H1 (cell line): ENCODE measurements at regions not wholly inside any gene's neighbourhood (a gene's known extent, or its start where the extent isn't known, plus 50 kb on each side); places are given as distances from the start of the nearest gene placed in this dataset.

ENCODE experiments used
- CHD1 ChIP-seq: IDR thresholded peaks from 2 replicates; pipeline ENCODE4 v1.6.1; 2012; ENCODE audit warnings: low read depth, low read length, improper control_type of control experiment
- SIN3A ChIP-seq, 2 experiments: IDR thresholded peaks in 1 of 2; conservative IDR thresholded peaks in 1 of 2; 2 replicates each; pipeline ENCODE4 v1.6.1; 2011 to 2012; ENCODE audit warnings: low read length in 2 of 2, improper control_type of control experiment in 1 of 2, low read depth in 1 of 2, mild to moderate bottlenecking in 1 of 2
- SP4 ChIP-seq: IDR thresholded peaks from 2 replicates; pipeline ENCODE4 v1.6.1; 2012; ENCODE audit warnings: low read length, inconsistent platforms
- SRF ChIP-seq: IDR thresholded peaks from 2 replicates; pipeline ENCODE4 v1.6.1; 2011; ENCODE audit warnings: mild to moderate bottlenecking, low read depth, low read length, moderate library complexity
- YY1 ChIP-seq: IDR thresholded peaks from 2 replicates; pipeline ENCODE4 v1.6.1; 2011; ENCODE audit warnings: low read depth, mild to moderate bottlenecking, low read length
- TF ChIP-seq, protein P1 (sequence below): fragments of 300-600 bp; sonication (generic); IDR thresholded peaks from 2 replicates; pipeline ENCODE4 v1.7.1; 2012; ENCODE audit warnings: low read length, moderate library complexity, mild to moderate bottlenecking, inconsistent platforms; ENCODE audit not compliant: insufficient replicate concordance
- TF ChIP-seq, protein P2 (sequence below): IDR thresholded peaks from 2 replicates; pipeline ENCODE4 v1.6.1; 2012; ENCODE audit warnings: inconsistent platforms

DNA sequence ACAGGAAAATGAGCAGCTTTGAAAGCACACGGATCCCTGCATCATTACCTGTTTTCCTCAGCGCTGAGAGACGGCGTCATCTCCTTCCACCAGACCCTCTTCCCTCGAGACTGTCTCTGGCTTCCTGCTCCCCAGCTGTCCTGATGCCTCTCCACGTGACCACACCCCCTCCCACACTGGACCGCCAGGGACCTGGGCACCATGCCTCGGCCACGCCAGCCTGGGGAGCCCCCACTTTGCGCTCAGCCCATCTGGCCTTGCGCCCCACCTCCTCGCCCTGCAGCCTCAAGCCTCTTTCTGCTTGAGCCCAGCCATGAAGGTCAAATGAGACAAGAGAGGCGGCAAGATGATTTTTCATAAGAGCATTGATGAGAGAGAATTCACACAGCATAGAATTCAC is 66.0 kb upstream of the ACKR3 start (continued):
- TF ChIP-seq, protein P1, sequence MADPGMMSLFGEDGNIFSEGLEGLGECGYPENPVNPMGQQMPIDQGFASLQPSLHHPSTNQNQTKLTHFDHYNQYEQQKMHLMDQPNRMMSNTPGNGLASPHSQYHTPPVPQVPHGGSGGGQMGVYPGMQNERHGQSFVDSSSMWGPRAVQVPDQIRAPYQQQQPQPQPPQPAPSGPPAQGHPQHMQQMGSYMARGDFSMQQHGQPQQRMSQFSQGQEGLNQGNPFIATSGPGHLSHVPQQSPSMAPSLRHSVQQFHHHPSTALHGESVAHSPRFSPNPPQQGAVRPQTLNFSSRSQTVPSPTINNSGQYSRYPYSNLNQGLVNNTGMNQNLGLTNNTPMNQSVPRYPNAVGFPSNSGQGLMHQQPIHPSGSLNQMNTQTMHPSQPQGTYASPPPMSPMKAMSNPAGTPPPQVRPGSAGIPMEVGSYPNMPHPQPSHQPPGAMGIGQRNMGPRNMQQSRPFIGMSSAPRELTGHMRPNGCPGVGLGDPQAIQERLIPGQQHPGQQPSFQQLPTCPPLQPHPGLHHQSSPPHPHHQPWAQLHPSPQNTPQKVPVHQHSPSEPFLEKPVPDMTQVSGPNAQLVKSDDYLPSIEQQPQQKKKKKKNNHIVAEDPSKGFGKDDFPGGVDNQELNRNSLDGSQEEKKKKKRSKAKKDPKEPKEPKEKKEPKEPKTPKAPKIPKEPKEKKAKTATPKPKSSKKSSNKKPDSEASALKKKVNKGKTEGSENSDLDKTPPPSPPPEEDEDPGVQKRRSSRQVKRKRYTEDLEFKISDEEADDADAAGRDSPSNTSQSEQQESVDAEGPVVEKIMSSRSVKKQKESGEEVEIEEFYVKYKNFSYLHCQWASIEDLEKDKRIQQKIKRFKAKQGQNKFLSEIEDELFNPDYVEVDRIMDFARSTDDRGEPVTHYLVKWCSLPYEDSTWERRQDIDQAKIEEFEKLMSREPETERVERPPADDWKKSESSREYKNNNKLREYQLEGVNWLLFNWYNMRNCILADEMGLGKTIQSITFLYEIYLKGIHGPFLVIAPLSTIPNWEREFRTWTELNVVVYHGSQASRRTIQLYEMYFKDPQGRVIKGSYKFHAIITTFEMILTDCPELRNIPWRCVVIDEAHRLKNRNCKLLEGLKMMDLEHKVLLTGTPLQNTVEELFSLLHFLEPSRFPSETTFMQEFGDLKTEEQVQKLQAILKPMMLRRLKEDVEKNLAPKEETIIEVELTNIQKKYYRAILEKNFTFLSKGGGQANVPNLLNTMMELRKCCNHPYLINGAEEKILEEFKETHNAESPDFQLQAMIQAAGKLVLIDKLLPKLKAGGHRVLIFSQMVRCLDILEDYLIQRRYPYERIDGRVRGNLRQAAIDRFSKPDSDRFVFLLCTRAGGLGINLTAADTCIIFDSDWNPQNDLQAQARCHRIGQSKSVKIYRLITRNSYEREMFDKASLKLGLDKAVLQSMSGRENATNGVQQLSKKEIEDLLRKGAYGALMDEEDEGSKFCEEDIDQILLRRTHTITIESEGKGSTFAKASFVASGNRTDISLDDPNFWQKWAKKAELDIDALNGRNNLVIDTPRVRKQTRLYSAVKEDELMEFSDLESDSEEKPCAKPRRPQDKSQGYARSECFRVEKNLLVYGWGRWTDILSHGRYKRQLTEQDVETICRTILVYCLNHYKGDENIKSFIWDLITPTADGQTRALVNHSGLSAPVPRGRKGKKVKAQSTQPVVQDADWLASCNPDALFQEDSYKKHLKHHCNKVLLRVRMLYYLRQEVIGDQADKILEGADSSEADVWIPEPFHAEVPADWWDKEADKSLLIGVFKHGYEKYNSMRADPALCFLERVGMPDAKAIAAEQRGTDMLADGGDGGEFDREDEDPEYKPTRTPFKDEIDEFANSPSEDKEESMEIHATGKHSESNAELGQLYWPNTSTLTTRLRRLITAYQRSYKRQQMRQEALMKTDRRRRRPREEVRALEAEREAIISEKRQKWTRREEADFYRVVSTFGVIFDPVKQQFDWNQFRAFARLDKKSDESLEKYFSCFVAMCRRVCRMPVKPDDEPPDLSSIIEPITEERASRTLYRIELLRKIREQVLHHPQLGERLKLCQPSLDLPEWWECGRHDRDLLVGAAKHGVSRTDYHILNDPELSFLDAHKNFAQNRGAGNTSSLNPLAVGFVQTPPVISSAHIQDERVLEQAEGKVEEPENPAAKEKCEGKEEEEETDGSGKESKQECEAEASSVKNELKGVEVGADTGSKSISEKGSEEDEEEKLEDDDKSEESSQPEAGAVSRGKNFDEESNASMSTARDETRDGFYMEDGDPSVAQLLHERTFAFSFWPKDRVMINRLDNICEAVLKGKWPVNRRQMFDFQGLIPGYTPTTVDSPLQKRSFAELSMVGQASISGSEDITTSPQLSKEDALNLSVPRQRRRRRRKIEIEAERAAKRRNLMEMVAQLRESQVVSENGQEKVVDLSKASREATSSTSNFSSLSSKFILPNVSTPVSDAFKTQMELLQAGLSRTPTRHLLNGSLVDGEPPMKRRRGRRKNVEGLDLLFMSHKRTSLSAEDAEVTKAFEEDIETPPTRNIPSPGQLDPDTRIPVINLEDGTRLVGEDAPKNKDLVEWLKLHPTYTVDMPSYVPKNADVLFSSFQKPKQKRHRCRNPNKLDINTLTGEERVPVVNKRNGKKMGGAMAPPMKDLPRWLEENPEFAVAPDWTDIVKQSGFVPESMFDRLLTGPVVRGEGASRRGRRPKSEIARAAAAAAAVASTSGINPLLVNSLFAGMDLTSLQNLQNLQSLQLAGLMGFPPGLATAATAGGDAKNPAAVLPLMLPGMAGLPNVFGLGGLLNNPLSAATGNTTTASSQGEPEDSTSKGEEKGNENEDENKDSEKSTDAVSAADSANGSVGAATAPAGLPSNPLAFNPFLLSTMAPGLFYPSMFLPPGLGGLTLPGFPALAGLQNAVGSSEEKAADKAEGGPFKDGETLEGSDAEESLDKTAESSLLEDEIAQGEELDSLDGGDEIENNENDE: no peak
- TF ChIP-seq SP4 (no peak), SRF (no peak), YY1 (no peak), CHD1 (no peak), SIN3A (conservative IDR thresholded peaks at IDR 0.05 in 1 of 2, IDR thresholded peaks at IDR 0.05 in 1 of 2; ENCODE audit: low read depth in 1 of 2, low read length in 2 of 2) (no peak)
- TF ChIP-seq, protein P2, sequence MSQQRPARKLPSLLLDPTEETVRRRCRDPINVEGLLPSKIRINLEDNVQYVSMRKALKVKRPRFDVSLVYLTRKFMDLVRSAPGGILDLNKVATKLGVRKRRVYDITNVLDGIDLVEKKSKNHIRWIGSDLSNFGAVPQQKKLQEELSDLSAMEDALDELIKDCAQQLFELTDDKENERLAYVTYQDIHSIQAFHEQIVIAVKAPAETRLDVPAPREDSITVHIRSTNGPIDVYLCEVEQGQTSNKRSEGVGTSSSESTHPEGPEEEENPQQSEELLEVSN: no peak
